ENCODE measurements at regions not wholly inside any gene's neighbourhood (a gene's known extent, or its start where the extent isn't known, plus 50 kb on each side); places are given as distances from the start of the nearest gene placed in this dataset.
"Not testable (repeated sequence)": the region's sequence is repeated elsewhere in the genome, so short reads cannot be mapped to it uniquely, and the experiment has no call there.

GRCh38 chr3:33919312-33920120 is 121.1 kb downstream of the PDCD6IP start:
- no peak for DNase-seq

GRCh38 chr3:33920511-33920910 is 122.1 kb downstream of the PDCD6IP start:
- DNase-seq = no peak

GRCh38 chr3:33921608-33922007 is 123.2 kb downstream of the PDCD6IP start:
- DNase-seq = no peak

- no peak for DNase-seq
Observed at GRCh38 chr3:33926998-33927605, 128.7 kb downstream of the PDCD6IP start.

- no peak for DNase-seq
Observed at GRCh38 chr3:33929813-33930212, 131.4 kb downstream of the PDCD6IP start.

GRCh38 chr3:33931512-33931911 is 133.1 kb downstream of the PDCD6IP start:
- no peak for DNase-seq

- no peak for DNase-seq
Observed at GRCh38 chr3:33932010-33932764, 133.8 kb downstream of the PDCD6IP start.

GRCh38 chr3:33936171-33936920 is 137.9 kb downstream of the PDCD6IP start:
- no peak for DNase-seq

- no peak for DNase-seq
Observed at GRCh38 chr3:33936921-33937525, 138.6 kb downstream of the PDCD6IP start.

GRCh38 chr3:33937628-33938027 is 139.2 kb downstream of the PDCD6IP start:
- DNase-seq = no peak

GRCh38 chr3:33940149-33940548 is 141.7 kb downstream of the PDCD6IP start:
- DNase-seq = peak; percentile 28

- DNase-seq = no peak
Observed at GRCh38 chr3:33940736-33941135, 142.3 kb downstream of the PDCD6IP start.

GRCh38 chr3:33941804-33942203 is 143.4 kb downstream of the PDCD6IP start:
- no peak for DNase-seq

- no peak for DNase-seq
Observed at GRCh38 chr3:33942483-33943150, 144.2 kb downstream of the PDCD6IP start.

GRCh38 chr3:33943277-33943676 is 144.8 kb downstream of the PDCD6IP start:
- no peak for DNase-seq

GRCh38 chr3:33946612-33947011 is 148.2 kb downstream of the PDCD6IP start:
- DNase-seq = not testable (repeated sequence)

GRCh38 chr3:33947272-33948195 is 149.1 kb downstream of the PDCD6IP start:
- no peak for DNase-seq

GRCh38 chr3:33949074-33949473 is 150.6 kb downstream of the PDCD6IP start:
- no peak for DNase-seq

- DNase-seq = peak; percentile 13
Observed at GRCh38 chr3:33954956-33955355, 156.5 kb downstream of the PDCD6IP start.

- no peak for DNase-seq
Observed at GRCh38 chr3:33956206-33956605, 157.8 kb downstream of the PDCD6IP start.

GRCh38 chr3:33956776-33957175 is 158.3 kb downstream of the PDCD6IP start:
- no peak for DNase-seq

Data from fibroblast of skin of right biceps (primary cell).